HG03103 (cell line): ENCODE measurements at regions not wholly inside any gene's neighbourhood (a gene's known extent, or its start where the extent isn't known, plus 50 kb on each side); places are given as distances from the start of the nearest gene placed in this dataset.
"Not testable (repeated sequence)": the region's sequence is repeated elsewhere in the genome, so short reads cannot be mapped to it uniquely, and the experiment has no call there.

Experiments used
- ATAC-seq: cut with Tn5 transposase; IDR thresholded peaks from one replicate; pipeline ENCODE4 v1.9.1; 2021; ENCODE audit warnings: low read depth; ENCODE audit not compliant: unreplicated experiment

DNA sequence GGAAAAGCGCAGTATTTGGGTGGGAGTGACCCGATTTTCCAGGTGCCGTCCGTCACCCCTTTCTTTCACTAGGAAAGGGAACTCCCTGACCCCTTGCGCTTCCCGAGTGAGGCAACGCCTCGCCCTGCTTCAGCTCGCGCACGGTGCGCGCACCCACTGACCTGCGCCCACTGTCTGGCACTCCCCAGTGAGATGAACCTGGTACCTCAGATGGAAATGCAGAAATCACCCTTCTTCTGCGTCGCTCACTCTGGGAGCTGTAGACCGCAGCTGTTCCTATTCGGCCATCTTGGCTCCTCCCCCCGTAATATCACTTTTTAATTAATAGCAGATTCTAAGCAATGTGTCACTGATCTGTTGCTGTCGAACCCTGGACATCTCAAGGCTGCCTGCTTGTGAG lies 294.9 kb downstream of the MYCN start:
- not testable (repeated sequence) for ATAC-seq

DNA sequence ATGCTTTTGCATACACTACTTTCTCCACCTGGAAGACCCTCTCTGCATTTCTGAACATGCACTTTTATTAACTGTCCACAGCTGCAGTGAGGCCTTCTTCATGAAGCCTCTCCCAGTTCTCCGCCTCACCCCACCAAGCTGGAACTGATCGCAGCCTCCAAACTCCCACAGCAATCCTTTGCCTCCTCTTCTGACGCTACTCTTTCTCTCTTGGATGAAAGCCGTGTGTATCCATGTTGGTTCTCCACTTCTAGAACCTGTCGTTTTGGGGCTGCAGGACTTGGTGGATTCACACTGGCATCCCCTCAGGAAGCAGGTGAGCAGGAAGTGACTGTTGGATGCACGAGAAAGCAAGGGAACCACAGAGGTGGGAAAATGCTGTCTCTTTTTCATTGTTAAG lies 288.6 kb downstream of the MYCN start:
- ATAC-seq: no peak

DNA sequence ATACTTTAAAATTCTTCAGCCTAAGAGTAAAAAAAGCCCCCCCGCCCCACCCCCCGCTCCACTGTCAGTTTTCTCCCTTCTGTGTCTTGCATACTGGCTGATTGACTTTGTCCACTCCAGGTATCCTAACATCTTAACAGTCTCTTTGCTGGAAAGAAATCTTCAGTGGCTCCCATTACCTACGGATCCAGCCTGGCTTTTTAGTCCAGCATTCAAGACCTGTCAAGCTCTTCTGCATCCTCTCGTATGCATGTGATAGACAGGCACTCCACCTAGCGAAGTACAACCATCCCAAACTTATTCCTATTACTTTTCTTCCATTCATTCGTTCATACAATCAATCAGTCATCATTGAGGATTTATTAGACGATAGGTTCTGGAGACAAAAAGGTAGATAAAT lies 288.1 kb downstream of the MYCN start:
- ATAC-seq: no peak

DNA sequence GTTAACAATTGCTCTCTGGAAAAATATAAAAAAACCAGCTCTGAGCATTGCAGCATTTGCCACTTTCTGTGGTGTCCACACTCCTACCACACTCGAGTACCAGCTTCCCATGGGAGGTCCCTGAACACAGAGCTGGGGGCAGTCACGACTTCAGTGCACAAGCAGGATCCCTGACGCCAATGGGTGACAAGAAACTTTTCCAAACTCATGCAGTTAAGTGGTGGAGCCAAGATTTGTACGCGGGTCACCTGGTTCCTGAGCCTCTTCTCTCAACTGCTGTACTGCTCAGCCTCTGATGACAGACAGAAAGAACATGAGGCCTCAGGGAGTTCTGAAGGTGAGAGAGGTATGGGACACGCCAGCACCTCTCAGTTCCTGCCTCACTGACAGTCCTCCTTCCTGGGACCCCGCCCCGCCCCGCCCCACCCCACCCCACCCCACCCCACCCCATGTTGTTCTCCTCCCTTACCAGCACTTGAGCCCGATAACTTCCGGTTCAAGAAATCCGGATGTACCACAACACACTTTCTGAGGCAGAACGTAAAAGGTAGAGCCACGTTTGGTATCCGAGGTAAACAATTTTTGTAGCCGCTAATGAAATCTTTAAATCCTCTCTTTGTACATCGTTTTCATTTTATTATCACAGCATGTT lies 287.6 kb downstream of the MYCN start:
- ATAC-seq: no peak

DNA sequence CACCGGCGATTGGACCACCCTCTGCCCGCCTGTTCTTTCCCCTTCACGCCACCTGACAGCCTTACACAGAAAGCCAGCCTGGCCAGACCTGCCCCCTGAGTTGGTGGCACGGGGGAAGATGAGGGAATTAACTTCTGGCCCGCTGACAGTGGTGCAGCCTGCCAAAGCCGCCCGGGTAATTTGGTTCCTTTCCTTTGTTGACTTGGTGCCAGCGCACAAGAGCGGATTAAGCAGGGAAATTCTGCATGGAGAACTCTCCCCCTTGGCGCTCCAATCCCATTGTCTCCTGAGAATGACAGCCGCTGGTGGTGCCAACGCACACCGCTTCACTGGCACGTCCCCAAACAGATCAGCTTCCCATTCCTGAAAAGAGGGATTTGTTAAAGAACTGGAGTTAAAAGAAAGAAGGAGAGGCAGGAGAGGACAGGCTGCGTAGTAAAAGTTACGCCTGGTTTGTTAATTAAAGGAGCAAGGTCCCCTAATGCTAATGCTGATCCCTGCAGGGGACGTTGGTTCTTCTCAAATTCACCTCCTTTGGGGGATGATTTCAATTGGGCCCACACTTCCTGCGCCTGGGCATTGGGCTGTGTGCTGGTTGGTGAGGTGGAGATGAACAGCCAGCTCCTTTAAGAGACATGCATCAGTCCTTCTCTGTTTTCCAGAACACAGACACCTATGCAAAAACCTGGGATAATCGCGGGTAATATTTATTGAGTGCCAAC lies 286.8 kb downstream of the MYCN start:
- ATAC-seq: no peak

DNA sequence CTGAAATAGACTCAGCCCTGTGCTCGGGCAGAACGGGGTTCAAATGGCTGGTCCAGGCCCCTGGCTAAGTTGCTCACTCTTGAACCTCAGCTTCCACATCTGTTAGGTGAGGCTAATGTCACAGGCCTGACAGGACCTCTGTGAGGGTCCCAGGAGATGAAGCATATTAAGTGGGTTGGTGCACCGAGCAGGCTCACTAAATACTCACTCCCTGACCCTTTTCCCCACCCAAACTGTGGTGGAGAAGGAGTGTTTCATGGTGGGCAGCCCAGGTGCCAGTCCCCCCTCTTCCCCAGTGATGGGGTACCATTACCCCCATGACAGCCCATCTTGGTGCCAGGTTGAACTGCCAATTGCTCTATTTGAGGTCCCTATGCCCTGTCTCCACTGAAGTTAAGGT lies 286.0 kb downstream of the MYCN start:
- no peak for ATAC-seq

DNA sequence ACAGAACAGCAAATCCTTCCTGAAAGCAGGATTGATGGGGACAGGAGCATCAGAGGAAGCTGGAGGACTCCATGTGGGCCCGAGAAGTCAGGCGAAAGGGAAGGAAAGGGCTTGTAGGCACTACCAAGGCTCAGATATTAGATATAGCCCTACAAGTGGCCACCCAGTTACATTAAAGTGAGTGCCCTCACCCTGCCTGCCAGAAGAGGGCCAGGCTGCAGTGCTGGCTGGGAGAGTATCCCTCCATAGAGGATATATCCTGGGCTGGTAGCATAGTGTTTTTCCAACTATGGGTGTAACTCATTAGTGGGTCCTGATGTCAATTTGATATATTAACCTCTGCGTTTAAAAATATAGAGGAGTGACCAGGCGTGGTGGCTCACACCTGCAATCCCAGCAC lies 285.2 kb downstream of the MYCN start:
- no peak for ATAC-seq

DNA sequence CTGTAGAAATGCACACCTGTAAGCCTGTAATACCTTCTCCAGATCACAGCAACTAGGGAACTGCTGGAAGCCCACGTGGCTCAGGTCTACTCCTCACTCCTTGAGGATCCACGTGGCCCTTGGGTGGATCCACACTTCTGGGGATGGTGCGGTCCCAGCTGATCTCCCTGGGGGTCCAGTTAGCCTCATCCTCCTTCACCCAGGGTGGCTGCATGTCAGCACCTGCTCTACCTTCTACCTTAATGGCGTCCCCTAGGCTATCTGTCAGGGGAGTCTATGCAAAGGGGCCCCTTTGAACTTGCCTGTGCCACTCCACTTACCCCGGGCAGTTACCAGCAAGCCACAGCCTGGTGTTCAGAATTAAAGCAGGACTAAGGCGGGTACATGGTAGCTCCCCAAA lies 284.7 kb downstream of the MYCN start:
- ATAC-seq: no peak

DNA sequence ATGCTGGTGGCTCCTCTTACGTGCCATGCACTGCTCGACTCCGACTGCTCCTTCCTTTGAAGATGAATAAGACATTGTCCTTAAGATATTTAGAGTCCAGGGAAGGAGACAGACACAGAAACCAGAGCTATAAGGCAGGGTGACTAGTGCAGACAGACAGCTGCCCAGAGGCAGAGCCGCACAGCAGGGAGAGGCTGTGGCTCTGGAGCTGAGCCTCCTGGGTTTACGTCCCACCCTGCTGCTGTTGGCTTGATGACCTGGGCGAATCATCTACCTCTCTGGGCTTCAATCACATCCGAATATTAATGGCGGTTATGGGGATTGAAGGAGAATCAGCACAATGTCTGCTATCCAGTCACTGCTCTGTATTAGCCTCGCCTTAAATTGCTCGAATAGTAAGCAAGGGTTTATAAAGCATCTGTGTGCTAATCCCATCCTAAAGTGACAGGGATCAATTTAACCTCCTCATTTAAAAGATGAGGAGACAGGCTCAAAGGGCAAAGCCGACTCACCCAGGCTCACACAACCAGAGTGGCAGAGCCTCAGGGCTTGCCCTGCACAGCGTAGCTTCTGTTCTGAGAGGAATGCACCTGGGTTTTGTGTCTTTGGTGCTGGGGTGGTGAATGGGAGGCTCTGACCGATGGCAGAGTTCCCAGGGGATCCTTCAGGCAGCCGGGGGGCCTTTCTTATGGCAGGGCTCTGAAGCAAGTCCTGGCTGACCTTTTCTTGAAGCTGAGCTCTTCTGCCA lies 284.1 kb downstream of the MYCN start:
- ATAC-seq: no peak

DNA sequence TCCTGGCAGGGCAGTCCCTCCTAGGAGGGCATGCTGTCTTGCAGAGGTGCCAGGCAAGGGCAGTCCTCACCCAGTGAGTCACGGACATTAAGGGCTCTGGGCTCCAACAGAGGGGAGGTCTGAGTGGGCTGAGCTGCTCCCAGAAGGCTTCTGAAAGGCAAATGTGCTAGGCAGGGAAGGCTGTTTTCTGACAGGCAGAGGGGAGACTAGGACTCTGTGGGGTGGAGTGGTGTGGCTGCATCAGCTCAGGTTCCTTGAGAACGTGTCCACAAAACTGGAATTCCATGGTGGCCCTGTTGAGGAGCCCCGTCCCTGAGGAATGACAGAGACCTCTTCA lies 283.5 kb downstream of the MYCN start:
- ATAC-seq: no peak

DNA sequence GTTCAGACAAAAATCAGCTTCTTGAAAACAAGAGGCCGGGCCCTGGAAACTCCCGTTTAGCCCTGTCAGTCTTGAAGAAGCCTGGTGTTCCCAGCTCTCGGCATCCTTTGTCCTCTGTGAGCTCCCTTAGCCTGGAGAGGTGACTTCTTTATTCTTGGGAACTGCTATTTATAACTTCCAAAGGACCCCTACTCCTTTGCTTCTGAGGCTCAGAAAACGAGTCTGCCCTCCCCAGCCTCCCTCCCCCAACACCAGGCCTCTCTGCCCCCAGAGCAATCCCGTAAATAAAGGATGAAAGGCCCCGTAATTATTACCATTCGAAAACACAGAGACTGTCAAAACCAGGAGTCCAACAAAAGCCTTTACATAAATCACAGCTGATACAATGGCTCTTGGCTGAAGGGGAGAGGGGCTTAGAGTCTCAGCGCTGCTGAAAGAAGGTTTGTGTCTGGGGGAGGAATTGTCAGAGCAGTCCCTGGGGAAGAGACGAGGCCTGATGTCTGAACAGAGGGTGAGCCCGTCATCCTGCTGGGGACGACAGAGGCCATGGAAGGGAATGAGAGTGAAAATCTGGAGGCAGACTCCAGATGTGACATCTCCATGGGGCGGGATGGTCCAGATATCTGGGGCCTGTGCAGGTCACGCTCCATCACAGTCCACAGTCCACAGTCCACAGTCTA lies 283.0 kb downstream of the MYCN start:
- no peak for ATAC-seq

DNA sequence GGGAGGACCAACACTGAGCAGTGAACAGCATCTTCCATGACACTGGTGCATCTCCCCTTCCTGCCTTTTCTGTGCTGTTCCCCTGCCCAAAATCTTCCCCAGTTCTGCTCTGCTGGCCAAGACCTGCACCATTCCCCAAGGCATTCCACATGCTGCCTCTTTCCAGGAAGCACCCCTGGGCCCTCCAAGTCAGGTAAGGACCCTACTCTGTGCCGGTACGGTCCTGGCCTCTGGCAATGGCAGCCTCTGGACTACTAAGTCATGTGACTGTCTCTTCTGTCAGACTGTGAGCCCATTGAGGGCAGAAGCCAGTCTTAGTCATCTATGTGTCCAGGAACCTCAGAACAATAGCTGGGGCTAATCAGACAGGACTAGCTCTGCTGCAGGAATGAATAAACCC lies 282.0 kb downstream of the MYCN start:
- ATAC-seq: no peak

DNA sequence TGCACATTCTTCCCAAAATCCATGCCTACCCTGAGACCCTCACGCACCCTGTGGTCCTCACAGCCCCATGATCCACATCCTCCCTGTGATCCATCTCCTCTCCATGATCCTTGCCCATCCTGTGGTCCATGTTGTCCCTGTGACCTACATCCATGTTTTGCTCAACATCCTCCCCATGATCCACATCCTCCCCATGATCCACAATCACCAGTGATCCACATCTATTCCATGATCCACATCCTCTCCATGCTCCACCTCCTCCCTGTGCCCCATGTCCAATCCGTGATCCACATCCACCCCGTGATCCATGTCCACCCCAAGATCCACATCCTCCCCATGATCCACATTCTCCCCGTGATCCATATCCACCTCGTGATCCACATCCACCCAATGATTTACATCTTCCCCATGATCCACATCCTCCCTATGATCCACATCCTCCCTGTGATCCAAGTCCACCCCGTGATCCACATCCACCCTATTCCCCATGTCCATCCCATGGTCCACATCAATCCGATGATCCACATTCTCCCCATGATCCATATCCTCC lies 281.2 kb downstream of the MYCN start:
- ATAC-seq: no peak

DNA sequence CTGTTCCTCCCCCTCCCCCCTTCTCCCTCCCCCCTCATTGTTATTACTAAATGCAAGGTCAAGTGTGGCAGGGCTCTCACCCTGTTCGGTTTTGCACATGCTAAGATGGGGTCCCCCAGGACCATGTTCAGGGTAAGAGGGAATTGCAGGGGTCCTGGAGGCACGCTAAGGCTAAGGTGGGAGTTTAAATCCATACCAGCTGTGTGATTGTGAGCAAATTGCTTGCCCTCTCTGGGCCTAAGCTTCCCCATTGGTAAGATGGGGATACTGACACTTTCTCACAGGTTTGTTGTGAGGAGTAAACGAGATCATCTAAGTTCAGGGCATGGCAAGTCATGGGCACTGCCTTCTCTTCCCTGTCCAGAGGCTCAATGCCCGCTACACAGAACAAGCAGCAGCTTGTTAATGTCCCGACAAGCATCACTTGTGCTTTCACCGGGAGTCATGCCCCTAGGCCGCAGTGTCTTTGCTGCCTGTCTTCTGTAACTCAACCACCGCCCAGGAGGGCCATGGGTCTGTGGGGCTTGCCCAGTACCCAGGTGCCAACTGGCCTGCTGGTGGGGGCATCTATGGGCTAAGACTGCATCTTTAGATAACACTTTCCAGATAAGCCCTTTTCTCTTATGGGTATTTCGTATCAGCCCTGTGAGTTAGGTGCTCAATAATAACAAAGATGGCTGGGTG lies 279.1 kb downstream of the MYCN start:
- ATAC-seq: no peak

DNA sequence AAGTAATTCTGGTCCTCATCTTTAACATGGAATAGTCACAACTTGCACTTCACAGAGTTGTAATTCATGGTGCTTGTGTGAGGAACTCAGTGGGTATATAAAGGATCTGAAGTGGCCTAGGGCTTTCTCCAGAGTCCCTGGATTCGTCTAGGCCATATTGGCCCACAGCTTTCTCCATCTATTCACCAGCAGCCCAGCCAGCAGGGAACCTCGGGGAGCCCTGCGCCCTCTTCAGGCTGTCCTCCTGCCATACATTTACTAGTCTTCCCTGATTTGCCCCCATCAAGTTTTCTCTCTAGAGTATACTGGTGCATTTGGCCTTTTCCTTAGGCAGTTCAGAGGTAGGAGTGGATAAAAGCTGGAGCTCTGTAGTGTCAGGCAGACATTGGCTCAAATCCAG lies 278.3 kb downstream of the MYCN start:
- no peak for ATAC-seq

DNA sequence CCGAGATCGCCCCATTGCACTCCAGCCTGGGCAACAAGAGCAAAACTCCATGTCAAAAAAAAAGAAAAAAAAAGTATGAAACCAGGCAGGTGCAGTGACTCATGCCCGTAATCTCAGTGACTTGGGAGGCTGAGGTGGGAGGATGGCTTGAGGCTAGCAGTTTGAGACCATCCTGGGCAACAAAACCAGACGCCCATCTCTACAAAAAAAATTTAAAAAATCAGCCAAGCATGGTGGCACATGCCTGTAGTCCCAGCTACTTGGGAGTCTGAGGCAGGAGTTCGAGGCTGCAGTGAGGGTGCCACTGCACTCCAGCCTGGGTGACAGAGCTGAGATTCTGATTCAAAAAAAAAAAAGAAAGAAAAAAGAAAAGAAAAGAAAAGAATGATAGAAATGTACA lies 277.8 kb downstream of the MYCN start:
- no peak for ATAC-seq

DNA sequence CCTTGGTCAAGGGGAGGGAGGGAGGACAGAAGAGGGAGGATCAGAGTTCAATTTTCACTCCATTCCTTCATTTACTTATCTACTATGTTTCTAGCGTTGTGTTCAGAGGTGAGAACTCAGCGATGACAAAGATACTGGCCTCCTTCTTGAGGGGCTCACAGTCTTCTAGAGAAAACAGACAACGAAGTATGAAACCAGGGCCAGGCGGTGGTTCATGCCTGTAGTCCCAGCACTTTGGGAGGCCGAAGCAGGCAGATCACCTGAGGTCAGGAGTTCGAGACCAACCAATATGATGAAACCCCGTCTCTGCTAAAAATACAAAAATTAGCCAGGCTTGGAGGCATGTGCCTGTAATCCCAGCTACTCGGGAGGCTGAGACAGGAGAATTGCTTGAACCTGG lies 277.4 kb downstream of the MYCN start:
- ATAC-seq: not testable (repeated sequence)

DNA sequence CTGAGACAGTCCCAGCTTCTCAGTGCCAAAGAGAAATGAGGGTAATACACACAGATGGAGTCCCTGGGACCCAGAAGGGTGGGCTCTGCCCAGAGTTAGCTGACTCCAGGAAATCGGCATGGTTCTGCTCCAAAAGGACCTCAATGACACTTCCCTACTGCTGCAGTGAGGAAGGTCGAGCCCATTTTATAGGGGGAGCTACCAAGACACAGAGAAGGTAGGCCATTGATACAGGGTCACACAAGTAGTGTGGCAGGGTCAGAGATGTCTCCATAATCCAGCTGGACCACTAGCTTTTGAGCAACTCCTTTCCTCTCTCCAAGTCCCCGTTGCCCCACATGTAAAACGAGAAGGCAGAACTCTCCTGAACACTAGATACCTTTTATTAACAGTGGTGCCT lies 276.9 kb downstream of the MYCN start:
- no peak for ATAC-seq

DNA sequence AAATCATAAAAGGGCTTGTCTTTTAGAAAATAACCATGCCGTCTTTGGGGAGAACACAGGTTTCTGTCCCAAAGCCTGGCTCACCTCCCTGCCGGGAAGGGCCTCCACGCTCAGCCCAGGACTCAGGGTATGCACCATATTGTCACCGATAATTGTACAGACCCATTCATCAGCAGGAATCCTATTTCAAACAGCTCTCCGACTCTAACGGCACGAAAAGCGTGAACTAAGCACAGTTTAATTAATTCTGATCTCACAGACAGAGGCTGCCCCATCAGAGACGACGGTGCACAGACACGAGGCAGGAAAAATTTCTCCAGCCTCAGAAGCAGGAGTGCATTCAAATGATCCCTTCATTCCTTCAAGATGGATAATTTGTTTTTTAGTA lies 276.2 kb downstream of the MYCN start:
- no peak for ATAC-seq

DNA sequence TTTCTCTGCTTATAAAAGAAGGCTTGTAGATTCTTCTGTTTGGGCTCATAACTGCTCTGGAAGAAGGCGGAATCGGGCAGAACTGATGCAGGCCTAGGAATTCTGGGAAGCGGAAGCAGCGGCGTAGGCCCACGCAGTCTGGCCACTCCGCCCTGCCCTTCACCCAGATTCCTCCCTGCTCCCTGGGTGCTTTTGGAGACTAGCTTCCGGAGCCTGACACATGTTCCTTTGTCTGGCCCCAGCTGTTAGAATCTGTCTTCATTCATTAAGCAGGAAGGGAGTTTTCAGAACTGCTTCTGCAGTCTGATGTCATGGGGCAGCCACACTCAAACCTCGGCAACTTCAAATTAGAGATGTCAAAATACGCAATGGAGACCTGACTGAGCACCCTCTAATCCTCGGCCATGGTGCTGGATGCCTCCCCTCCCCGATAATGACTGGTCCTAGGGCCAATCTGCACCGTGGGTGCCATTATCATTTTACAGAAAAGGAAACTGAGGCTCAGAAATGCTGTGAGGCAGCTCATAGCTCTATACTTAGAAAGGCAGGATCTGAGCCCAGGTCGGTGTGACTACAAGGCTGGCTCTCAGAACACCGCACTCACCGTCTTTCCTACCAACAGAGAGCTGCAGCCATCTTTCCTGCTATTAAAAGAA lies 275.7 kb downstream of the MYCN start:
- ATAC-seq: no peak
